HepG2 (cell line): ENCODE measurements at regions not wholly inside any gene's neighbourhood (a gene's known extent, or its start where the extent isn't known, plus 50 kb on each side); places are given as distances from the start of the nearest gene placed in this dataset.

Source experiments
- ATAC-seq: fragments of 200-7000 bp; cut with Tn5 transposase; 3 replicates; pipeline ENCODE4 v1.9.1; 2020; ENCODE audit warnings: mild to moderate bottlenecking, moderate library complexity
- BruUV-seq: library from RNA; stranded (reverse); fragments of 400-500 nt; replicated peaks from 2 replicates; lab custom pipeline; 2021; lab: Mats Ljungman, UMichigan
- CTCF ChIA-PET: fragments of 300-600 bp; formaldehyde crosslinking; extraction: SDS; loops from one replicate; lab custom pipeline; 2021; ENCODE audit warnings: low total read pairs, inconsistent platforms, low intra/inter-chr PET ratio; lab: Yijun Ruan, JAX
- POLR2A ChIA-PET: fragments of 350-600 bp; sonication (Branson Sonifier 250); formaldehyde crosslinking; loops from one replicate; lab custom pipeline; 2020; ENCODE audit warnings: antibody characterized with exemption, inconsistent platforms; lab: Yijun Ruan, JAX
- DNase-seq: peaks from one replicate; pipeline ENCODE4 v3.0.0-alpha.2; 2015; ENCODE audit warnings: low spot score
- FAIRE-seq: peaks from 3 replicates; lab custom pipeline; 2011; peaks lifted over from hg19 to GRCh38; lab: Jason Lieb, UNC
- H2AFZ ChIP-seq: one replicate; pipeline ENCODE4 v1.6.1; 2011; ENCODE audit warnings: low read length, inconsistent platforms
- H3K27ac ChIP-seq: fragments of 300-600 bp; 3 replicates; pipeline ENCODE4 v1.8.0; 2011; ENCODE audit warnings: mixed run types, mild to moderate bottlenecking, mixed read lengths, low read length, inconsistent platforms; ENCODE audit not compliant: insufficient read depth; ENCODE audit errors: extremely low read length
- H3K27me3 ChIP-seq, 2 experiments: fragments of 200-600 bp in 1 of 2; 2 replicates in 1 of 2; 3 replicates in 1 of 2; pipeline versions ENCODE4 v1.6.0 to v1.8.0; 2011; ENCODE audit warnings: low read length in 2 of 2, mild to moderate bottlenecking in 2 of 2, moderate library complexity in 2 of 2, inconsistent platforms in 1 of 2; ENCODE audit not compliant: insufficient read depth in 2 of 2, control insufficient read depth in 1 of 2
- H3K36me3 ChIP-seq, 2 experiments: fragments of 200-600 bp in 1 of 2; replicated peaks in 1 of 2; 2 replicates in 1 of 2; 3 replicates in 1 of 2; pipeline versions ENCODE4 v1.5.1 to v1.8.0; 2011; ENCODE audit warnings: low read length in 2 of 2, inconsistent platforms in 1 of 2; ENCODE audit not compliant: insufficient read depth in 2 of 2, control insufficient read depth in 1 of 2
- H3K4me1 ChIP-seq: 2 replicates; pipeline ENCODE4 v1.5.1; 2012; ENCODE audit warnings: low read length, inconsistent platforms; ENCODE audit not compliant: insufficient read depth
- H3K4me2 ChIP-seq: 2 replicates; pipeline ENCODE4 v1.6.0; 2011; ENCODE audit warnings: low read depth, low read length, inconsistent platforms
- H3K4me3 ChIP-seq, 3 experiments: fragments of 200-600 bp in 1 of 3; sonication (generic), shearing (Covaris generic) in 1 of 3; replicated peaks in 1 of 3; 2 replicates each; pipeline ENCODE4 v1.5.1; 2011 to 2016; ENCODE audit warnings: low read length in 3 of 3, inconsistent platforms in 2 of 3, low read depth in 2 of 3, mild to moderate bottlenecking in 2 of 3, control low read depth in 1 of 3, mixed read lengths in 1 of 3; ENCODE audit not compliant: insufficient read depth in 1 of 3
- H3K79me2 ChIP-seq: one replicate; pipeline ENCODE4 v1.6.1; 2011; ENCODE audit warnings: low read length, inconsistent platforms; ENCODE audit not compliant: insufficient read depth
- H3K9ac ChIP-seq: 2 replicates; pipeline ENCODE4 v1.6.0; 2011; ENCODE audit warnings: mild to moderate bottlenecking, low read depth, low read length, inconsistent platforms; ENCODE audit not compliant: insufficient read depth
- H3K9me3 ChIP-seq: 2 replicates; pipeline ENCODE4 v1.5.1; 2012; ENCODE audit warnings: mild to moderate bottlenecking, low read length
- H4K20me1 ChIP-seq: 2 replicates; pipeline ENCODE4 v1.6.0; 2011; ENCODE audit warnings: inconsistent platforms, mild to moderate bottlenecking, low read length, moderate library complexity; ENCODE audit not compliant: insufficient read depth
- AHDC1 ChIP-seq: sonication (generic); formaldehyde crosslinking; IDR thresholded peaks from 2 replicates; pipeline ENCODE4 v1.5.1; 2020; ENCODE audit warnings: mild to moderate bottlenecking, missing genetic modification reagents, borderline replicate concordance
- E2F1 ChIP-seq: sonication (generic); formaldehyde crosslinking; IDR thresholded peaks from 2 replicates; pipeline ENCODE4 v1.5.0; 2020; ENCODE audit warnings: missing genetic modification reagents
- KDM5A ChIP-seq: fragments of 200-600 bp; sonication (generic); IDR thresholded peaks from 2 replicates; pipeline ENCODE4 v1.7.0; 2018; ENCODE audit warnings: antibody characterized with exemption, mild to moderate bottlenecking, low read length, borderline replicate concordance
- NR2F6 ChIP-seq, 2 experiments: IDR thresholded peaks; 2 replicates each; pipeline ENCODE4 v1.6.1; 2016; ENCODE audit warnings: antibody characterized with exemption in 1 of 2, mild to moderate bottlenecking in 1 of 2
- POGK ChIP-seq: sonication (generic); formaldehyde crosslinking; conservative IDR thresholded peaks from 2 replicates; pipeline ENCODE4 v1.8.0; 2022; ENCODE audit warnings: mild to moderate bottlenecking, moderate library complexity, missing genetic modification reagents
- PPARG ChIP-seq: conservative IDR thresholded peaks from 2 replicates; pipeline ENCODE4 v1.6.1; 2016; ENCODE audit warnings: missing biosample characterization, missing genetic modification reagents
- RBAK ChIP-seq: sonication (generic); formaldehyde crosslinking; IDR thresholded peaks from 2 replicates; pipeline ENCODE4 v1.5.1; 2020; ENCODE audit warnings: mild to moderate bottlenecking, missing genetic modification reagents
- RXRA ChIP-seq: sonication (generic); formaldehyde crosslinking; IDR thresholded peaks from 2 replicates; pipeline ENCODE4 v1.5.1; 2020; ENCODE audit warnings: missing genetic modification reagents
- ZBTB21 ChIP-seq: sonication (generic); formaldehyde crosslinking; IDR thresholded peaks from 2 replicates; pipeline ENCODE4 v1.4.0; 2020; ENCODE audit warnings: missing genetic modification reagents
- ZEB1 ChIP-seq: IDR thresholded peaks from 2 replicates; pipeline ENCODE4 v1.6.1; 2012; ENCODE audit warnings: mild to moderate bottlenecking, low read depth, inconsistent platforms; ENCODE audit not compliant: insufficient replicate concordance
- ZNF143 ChIP-seq: sonication (generic); formaldehyde crosslinking; IDR thresholded peaks from 2 replicates; pipeline ENCODE4 v1.4.0; 2020; ENCODE audit warnings: missing genetic modification reagents
- ZNF33A ChIP-seq: sonication (generic); formaldehyde crosslinking; IDR thresholded peaks from 2 replicates; pipeline ENCODE4 v1.5.1; 2020; ENCODE audit warnings: missing genetic modification reagents, mild to moderate bottlenecking, moderate library complexity, borderline replicate concordance
- ZNF414 ChIP-seq: sonication (generic); formaldehyde crosslinking; IDR thresholded peaks from 2 replicates; pipeline ENCODE4 v1.5.0; 2020; ENCODE audit warnings: missing genetic modification reagents
- ZNF598 ChIP-seq: sonication (generic); formaldehyde crosslinking; IDR thresholded peaks from 2 replicates; pipeline ENCODE4 v1.5.1; 2020; ENCODE audit warnings: mild to moderate bottlenecking, missing genetic modification reagents, borderline replicate concordance
- ZNF772 ChIP-seq: sonication (generic); formaldehyde crosslinking; IDR thresholded peaks from 2 replicates; pipeline ENCODE4 v1.5.0; 2020; ENCODE audit warnings: mild to moderate bottlenecking, missing genetic modification reagents
- ZNF776 ChIP-seq: sonication (generic); formaldehyde crosslinking; IDR thresholded peaks from 2 replicates; pipeline ENCODE4 v1.4.0; 2020; ENCODE audit warnings: mild to moderate bottlenecking, missing genetic modification reagents
- WGBS: methylation state at CpG from one replicate; pipeline ENCODE4 v1.1.6; 2017; ENCODE audit warnings: low lambda C conversion rate; 5-methylcytosine and 5-hydroxymethylcytosine counted together
- in situ Hi-C: cut with HindIII; loops from 2 replicates; pipeline ENCODE4 v1.10.0; 2017; ENCODE audit warnings: low pct_unique_long_range_greater_than_20kb; ENCODE audit not compliant: extremely low pct_ligation_motif_present
- intact Hi-C: fragments of 100-400 bp; cut with micrococcal nuclease; formaldehyde crosslinking; loops from one replicate; pipeline ENCODE4 v1.10.0; 2022; ENCODE audit not compliant: unreplicated experiment

GRCh38 chr7:46007194-46007593 lies 86.1 kb upstream of the IGFBP3 start:
- FAIRE-seq: no peak
- Histone ChIP-seq H3K27me3 (peaks cover 0 to 25% of the 10 kb centered on the region in 2 experiments; a peak in 3 of 5 replicates), H4K20me1 (no peaks in the 10 kb centered on the region), H3K4me1 (no peaks in the 10 kb centered on the region), H3K4me3 (no peak overlapping the region), H3K79me2 (no peaks in the 10 kb centered on the region), H3K4me2 (no peak overlapping the region), H3K9me3 (no peaks in the 10 kb centered on the region), H3K27ac (no peak overlapping the region), H2AFZ (no peak overlapping the region)
- ATAC-seq: no peak
- BruUV-seq: no TSS peak
- intact Hi-C loops (no loop called here), in situ Hi-C loops (no loop called here)
- CTCF ChIA-PET: no interaction called here
- WGBS: 7% methylated on average over 2 of the region's 2 CpGs
- TF ChIP-seq ZNF414 (CRISPR knock-in tag) (no peak), NR2F6 (IDR thresholded peaks at IDR 0.05) (no peak), NR2F6 (CRISPR knock-in tag; IDR thresholded peaks at IDR 0.05) (no peak), POGK (CRISPR knock-in tag) (no peak), ZEB1 (no peak), PPARG (CRISPR knock-in tag) (no peak), E2F1 (CRISPR knock-in tag) (no peak), RBAK (CRISPR knock-in tag) (no peak), ZNF143 (CRISPR knock-in tag) (no peak), ZBTB21 (CRISPR knock-in tag) (no peak), KDM5A (no peak), ZNF772 (no peak), RXRA (no peak), ZNF776 (CRISPR knock-in tag) (no peak), AHDC1 (CRISPR knock-in tag) (no peak), ZNF33A (CRISPR knock-in tag) (no peak), ZNF598 (CRISPR knock-in tag) (no peak)
- TF ChIP-seq, all 625 proteins: peak for 0
- Histone ChIP-seq H3K36me3 (no peaks in the 10 kb centered on the region), H3K9ac (no peak overlapping the region)
- POLR2A ChIA-PET: no interaction called here
- no peak for DNase-seq
